ENCODE measurements at regions not wholly inside any gene's neighbourhood (a gene's known extent, or its start where the extent isn't known, plus 50 kb on each side); places are given as distances from the start of the nearest gene placed in this dataset.
"Not testable (repeated sequence)": the region's sequence is repeated elsewhere in the genome, so short reads cannot be mapped to it uniquely, and the experiment has no call there.

GRCh38 chr5:18801413-18801812 is 1167.2 kb downstream of the TAF11L14 start:
- TF ChIP-seq SREBF1 (IDR thresholded peaks at IDR 0.05; ENCODE audit: borderline replicate concordance, low read depth, low read length); ZNF124 (CRISPR knock-in tag; IDR thresholded peaks at IDR 0.05): not testable (repeated sequence)
